ENCODE measurements at regions not wholly inside any gene's neighbourhood (a gene's known extent, or its start where the extent isn't known, plus 50 kb on each side); places are given as distances from the start of the nearest gene placed in this dataset.
"Not testable (repeated sequence)": the region's sequence is repeated elsewhere in the genome, so short reads cannot be mapped to it uniquely, and the experiment has no call there.

GRCh38 chr4:150016621-150017020, 61.6 kb upstream of the DCLK2 start:
- TF ChIP-seq SIN3A (IDR thresholded peaks at IDR 0.05; ENCODE audit: low read depth, low read length); MYC (IDR thresholded peaks at IDR 0.05; ENCODE audit: insufficient read depth, insufficient read length, insufficient replicate concordance, low read length, severe bottlenecking); SKIL (IDR thresholded peaks at IDR 0.05; ENCODE audit: low read depth, poor library complexity, severe bottlenecking); CREB1 (IDR thresholded peaks at IDR 0.05; ENCODE audit: low read depth); CTCF (IDR thresholded peaks at IDR 0.05 in 2 of 3, conservative IDR thresholded peaks at IDR 0.05 in 1 of 3; ENCODE audit: control insufficient read depth in 2 of 3, extremely low read depth in 1 of 3, insufficient read depth in 1 of 3, low read depth in 3 of 3, low read length in 3 of 3); EZH2 (IDR thresholded peaks at IDR 0.05; ENCODE audit: borderline replicate concordance, control insufficient read depth, low read depth, low read length); ESRRA (IDR thresholded peaks at IDR 0.05; ENCODE audit: low read length); TCF3 (IDR thresholded peaks at IDR 0.05; ENCODE audit: borderline replicate concordance, insufficient read depth, low read depth, low read length); ETV6 (conservative IDR thresholded peaks at IDR 0.05 in 1 of 2, IDR thresholded peaks at IDR 0.05 in 1 of 2; ENCODE audit: borderline replicate concordance in 1 of 2, low read depth in 1 of 2); POLR2AphosphoS5 (IDR thresholded peaks at IDR 0.05; ENCODE audit: low read length); POLR2A (IDR thresholded peaks at IDR 0.05; ENCODE audit: low read depth, low read length): not testable (repeated sequence)

Measured in GM12878 (cell line).